GM18861 (cell line): ENCODE measurements at regions not wholly inside any gene's neighbourhood (a gene's known extent, or its start where the extent isn't known, plus 50 kb on each side); places are given as distances from the start of the nearest gene placed in this dataset.

Source experiments
- ATAC-seq: cut with Tn5 transposase; IDR thresholded peaks from one replicate; pipeline ENCODE4 v1.9.1; 2021; ENCODE audit not compliant: unreplicated experiment

- no peak for ATAC-seq
Measured at GRCh38 chr2:105596411-105596921, 148.2 kb upstream of the NCK2 start.

GRCh38 chr2:105595536-105595935, 149.2 kb upstream of the NCK2 start:
- ATAC-seq: no peak

GRCh38 chr2:105593221-105593967, 151.3 kb upstream of the NCK2 start:
- ATAC-seq: no peak

- no peak for ATAC-seq
Measured at GRCh38 chr2:105592288-105592687, 152.4 kb upstream of the NCK2 start.

GRCh38 chr2:105590780-105591660, 153.7 kb upstream of the NCK2 start:
- no peak for ATAC-seq

GRCh38 chr2:105588581-105588980, 156.1 kb upstream of the NCK2 start:
- no peak for ATAC-seq

- ATAC-seq: no peak
Measured at GRCh38 chr2:105587637-105588036, 157.1 kb upstream of the NCK2 start.

- ATAC-seq: no peak
Measured at GRCh38 chr2:105584435-105585010, 160.2 kb upstream of the NCK2 start.

- ATAC-seq: no peak
Measured at GRCh38 chr2:105582952-105583660, 161.6 kb upstream of the NCK2 start.

- no peak for ATAC-seq
Measured at GRCh38 chr2:105581555-105581944, 163.2 kb upstream of the NCK2 start.

GRCh38 chr2:105580870-105581554, 163.7 kb upstream of the NCK2 start:
- ATAC-seq: no peak

- ATAC-seq: no peak
Measured at GRCh38 chr2:105580216-105580615, 164.5 kb upstream of the NCK2 start.

GRCh38 chr2:105578166-105578565, 166.5 kb upstream of the NCK2 start:
- no peak for ATAC-seq

- no peak for ATAC-seq
Measured at GRCh38 chr2:105577762-105578161, 166.9 kb upstream of the NCK2 start.

GRCh38 chr2:105576440-105577241, 168.1 kb upstream of the NCK2 start:
- ATAC-seq: no peak

GRCh38 chr2:105576050-105576439, 168.7 kb upstream of the NCK2 start:
- no peak for ATAC-seq

GRCh38 chr2:105575499-105576025, 169.2 kb upstream of the NCK2 start:
- no peak for ATAC-seq

GRCh38 chr2:105574796-105575344, 169.8 kb upstream of the NCK2 start:
- ATAC-seq: no peak
